Keratinocyte (primary cell): ENCODE measurements at regions not wholly inside any gene's neighbourhood (a gene's known extent, or its start where the extent isn't known, plus 50 kb on each side); places are given as distances from the start of the nearest gene placed in this dataset.

Experiments
- DNase-seq: peaks from one replicate; pipeline ENCODE4 v3.0.0-alpha.2; 2011; ENCODE audit warnings: low read depth, missing footprints, low spot score
- FAIRE-seq: peaks from 2 replicates; lab custom pipeline; 2011; peaks lifted over from hg19 to GRCh38; lab: Jason Lieb, UNC
- H2AFZ ChIP-seq: 2 replicates; pipeline ENCODE4 v1.6.0; 2012; ENCODE audit warnings: low read length, control low read depth, inconsistent platforms; ENCODE audit not compliant: control insufficient read depth
- H3K27ac ChIP-seq: 2 replicates; pipeline ENCODE4 v1.5.1; 2011; ENCODE audit warnings: low read length; ENCODE audit not compliant: control insufficient read depth, insufficient read depth
- H3K27me3 ChIP-seq: 3 replicates; pipeline ENCODE4 v1.6.0; 2011; ENCODE audit warnings: low read length; ENCODE audit not compliant: control insufficient read depth, insufficient read depth; ENCODE audit errors: extremely low read depth
- H3K36me3 ChIP-seq, 2 experiments: 2 replicates in 1 of 2; 3 replicates in 1 of 2; pipeline ENCODE4 v1.5.1; 2011; ENCODE audit warnings: low read length in 2 of 2, mild to moderate bottlenecking in 1 of 2; ENCODE audit not compliant: control insufficient read depth in 2 of 2, insufficient read depth in 2 of 2; ENCODE audit errors: extremely low read depth in 1 of 2
- H3K4me1 ChIP-seq: 3 replicates; pipeline ENCODE4 v1.5.1; 2011; ENCODE audit warnings: low read length; ENCODE audit not compliant: control insufficient read depth, insufficient read depth; ENCODE audit errors: extremely low read depth
- H3K4me2 ChIP-seq: 3 replicates; pipeline ENCODE4 v1.6.0; 2011; ENCODE audit warnings: low read depth, low read length; ENCODE audit not compliant: control insufficient read depth, insufficient read depth; ENCODE audit errors: extremely low read depth
- H3K4me3 ChIP-seq, 3 experiments: fragments of 200-600 bp in 1 of 3; sonication (generic) in 1 of 3; 2 replicates in 2 of 3; 3 replicates in 1 of 3; pipeline ENCODE4 v1.5.1; 2011 to 2016; ENCODE audit warnings: low read length in 3 of 3, mild to moderate bottlenecking in 3 of 3, control low read depth in 2 of 3, inconsistent platforms in 1 of 3, low read depth in 1 of 3, mixed read lengths in 1 of 3, mixed run types in 1 of 3, moderate library complexity in 1 of 3; ENCODE audit not compliant: control insufficient read depth in 2 of 3, insufficient read depth in 2 of 3; ENCODE audit errors: extremely low read depth in 1 of 3
- H3K79me2 ChIP-seq: 2 replicates; pipeline ENCODE4 v1.6.0; 2012; ENCODE audit warnings: low read length; ENCODE audit not compliant: control insufficient read depth, insufficient read depth
- H3K9ac ChIP-seq: 3 replicates; pipeline ENCODE4 v1.6.0; 2011; ENCODE audit warnings: low read length; ENCODE audit not compliant: control insufficient read depth, insufficient read depth; ENCODE audit errors: extremely low read depth
- H3K9me1 ChIP-seq: 3 replicates; pipeline ENCODE4 v1.6.0; 2011; ENCODE audit warnings: low read length; ENCODE audit not compliant: control insufficient read depth, insufficient read depth; ENCODE audit errors: extremely low read depth
- H3K9me3 ChIP-seq: 2 replicates; pipeline ENCODE4 v1.5.1; 2012; ENCODE audit warnings: low read depth, low read length; ENCODE audit not compliant: control insufficient read depth
- H4K20me1 ChIP-seq: 3 replicates; pipeline ENCODE4 v1.6.0; 2011; ENCODE audit warnings: low read length; ENCODE audit not compliant: control insufficient read depth, insufficient read depth; ENCODE audit errors: extremely low read depth
- EZH2 ChIP-seq: IDR thresholded peaks from one replicate; pipeline ENCODE4 v1.6.1; 2012; ENCODE audit warnings: inconsistent platforms, mild to moderate bottlenecking, low read length, moderate library complexity
- dilution Hi-C: fragments of 300-500 bp; cut with MboI; formaldehyde crosslinking; loops from one replicate; pipeline ENCODE4 v1.7.0; 2020; ENCODE audit warnings: low sequenced_read_pairs; ENCODE audit not compliant: extremely low pct_ligation_motif_present
- TF ChIP-seq, protein P1 (sequence below), 3 experiments: IDR thresholded peaks in 1 of 3; conservative IDR thresholded peaks in 1 of 3; optimal IDR thresholded peaks in 1 of 3; 2 replicates in 2 of 3; 3 replicates in 1 of 3; pipeline versions ENCODE3 to v1.5.1; 2011; ENCODE audit warnings: low read length in 3 of 3, mild to moderate bottlenecking in 3 of 3, moderate library complexity in 2 of 3, control low read depth in 1 of 3, inconsistent platforms in 1 of 3; ENCODE audit not compliant: insufficient read depth in 2 of 3; ENCODE audit errors: extremely low read depth in 1 of 3

DNA sequence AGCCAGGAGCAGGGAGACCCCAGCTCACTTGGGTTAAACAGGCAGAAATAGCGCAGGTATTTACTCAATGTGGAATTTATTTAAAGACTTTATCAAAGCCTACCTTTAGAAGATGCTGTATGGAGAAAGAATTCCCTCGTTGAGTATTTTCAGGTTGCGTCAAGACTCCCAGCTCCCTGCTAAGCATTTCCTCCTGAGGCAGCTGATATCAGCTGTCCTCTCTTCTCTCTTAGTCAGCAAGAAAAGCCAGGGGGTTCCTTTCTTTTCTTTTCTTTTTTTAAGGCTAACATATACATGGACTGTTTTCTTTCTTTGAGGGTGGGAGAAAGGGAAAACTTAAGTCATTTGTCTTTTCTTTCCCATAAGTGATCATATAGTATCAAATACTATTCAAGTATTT, 125.8 kb upstream of the POU2AF2 start:
- Histone ChIP-seq H3K4me1 (no peaks in the 10 kb centered on the region), H3K36me3 (no peaks in the 10 kb centered on the region), H3K9ac (no peak overlapping the region), H3K27ac (no peak overlapping the region), H3K27me3 (peaks cover 4% of the 10 kb centered on the region), H3K4me2 (no peak overlapping the region), H3K4me3 (no peak overlapping the region), H4K20me1 (no peaks in the 10 kb centered on the region), H3K9me3 (no peaks in the 10 kb centered on the region), H3K9me1 (no peaks in the 10 kb centered on the region), H3K79me2 (no peaks in the 10 kb centered on the region), H2AFZ (no peak overlapping the region)
- FAIRE-seq (no peak), DNase-seq (no peak)
- dilution Hi-C loops = no loop called here
- no peak for TF ChIP-seq EZH2
- TF ChIP-seq, protein P1, sequence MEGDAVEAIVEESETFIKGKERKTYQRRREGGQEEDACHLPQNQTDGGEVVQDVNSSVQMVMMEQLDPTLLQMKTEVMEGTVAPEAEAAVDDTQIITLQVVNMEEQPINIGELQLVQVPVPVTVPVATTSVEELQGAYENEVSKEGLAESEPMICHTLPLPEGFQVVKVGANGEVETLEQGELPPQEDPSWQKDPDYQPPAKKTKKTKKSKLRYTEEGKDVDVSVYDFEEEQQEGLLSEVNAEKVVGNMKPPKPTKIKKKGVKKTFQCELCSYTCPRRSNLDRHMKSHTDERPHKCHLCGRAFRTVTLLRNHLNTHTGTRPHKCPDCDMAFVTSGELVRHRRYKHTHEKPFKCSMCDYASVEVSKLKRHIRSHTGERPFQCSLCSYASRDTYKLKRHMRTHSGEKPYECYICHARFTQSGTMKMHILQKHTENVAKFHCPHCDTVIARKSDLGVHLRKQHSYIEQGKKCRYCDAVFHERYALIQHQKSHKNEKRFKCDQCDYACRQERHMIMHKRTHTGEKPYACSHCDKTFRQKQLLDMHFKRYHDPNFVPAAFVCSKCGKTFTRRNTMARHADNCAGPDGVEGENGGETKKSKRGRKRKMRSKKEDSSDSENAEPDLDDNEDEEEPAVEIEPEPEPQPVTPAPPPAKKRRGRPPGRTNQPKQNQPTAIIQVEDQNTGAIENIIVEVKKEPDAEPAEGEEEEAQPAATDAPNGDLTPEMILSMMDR (optimal IDR thresholded peaks at IDR 0.05 in 1 of 3, IDR thresholded peaks at IDR 0.05 in 1 of 3, conservative IDR thresholded peaks at IDR 0.05 in 1 of 3; ENCODE audit: extremely low read depth in 1 of 3, insufficient read depth in 2 of 3, low read length in 3 of 3) = no peak

DNA sequence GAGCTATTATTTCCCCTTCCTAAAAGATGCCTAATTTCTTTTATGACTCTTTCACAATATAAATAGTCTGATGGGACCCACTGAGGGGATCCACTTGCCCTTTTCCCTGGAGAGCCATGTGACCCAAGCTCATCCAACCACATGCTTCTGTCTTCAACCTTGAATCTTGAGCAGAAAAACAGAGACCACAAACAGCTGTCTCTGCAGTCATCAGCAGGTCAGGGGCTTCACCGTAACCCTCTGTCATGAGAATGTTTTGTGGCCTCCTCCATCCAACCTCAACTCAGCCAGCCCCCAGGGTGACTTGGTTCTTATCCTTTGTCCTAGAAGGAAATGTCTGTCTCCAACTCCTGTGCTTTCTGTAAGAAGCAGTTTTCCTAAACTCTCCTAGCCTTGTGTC, 129.6 kb upstream of the POU2AF2 start:
- DNase-seq (no peak), FAIRE-seq (no peak)
- Histone ChIP-seq H3K36me3 (no peaks in the 10 kb centered on the region), H3K9ac (no peak overlapping the region), H3K27ac (no peak overlapping the region), H3K27me3 (no peaks in the 10 kb centered on the region), H2AFZ (no peak overlapping the region), H3K79me2 (no peaks in the 10 kb centered on the region), H3K4me2 (no peak overlapping the region), H3K9me3 (no peaks in the 10 kb centered on the region), H3K9me1 (no peaks in the 10 kb centered on the region), H4K20me1 (no peaks in the 10 kb centered on the region), H3K4me1 (no peaks in the 10 kb centered on the region), H3K4me3 (no peak overlapping the region)
- dilution Hi-C loops = no loop called here
- TF ChIP-seq EZH2 = no peak
- TF ChIP-seq, protein P1 (optimal IDR thresholded peaks at IDR 0.05 in 1 of 3, IDR thresholded peaks at IDR 0.05 in 1 of 3, conservative IDR thresholded peaks at IDR 0.05 in 1 of 3; ENCODE audit: extremely low read depth in 1 of 3, insufficient read depth in 2 of 3, low read length in 3 of 3) = no peak
